Stimulated activated CD8-positive, alpha-beta memory T cell treated with anti-CD3 and anti-CD28 coated beads, Interleukin-12 subunit alpha, Interleukin-12 subunit beta, amount 100 ng/mL, for 24 hours (primary cell): ENCODE measurements at regions not wholly inside any gene's neighbourhood (a gene's known extent, or its start where the extent isn't known, plus 50 kb on each side); places are given as distances from the start of the nearest gene placed in this dataset.
"Not testable (repeated sequence)": the region's sequence is repeated elsewhere in the genome, so short reads cannot be mapped to it uniquely, and the experiment has no call there.

Experiments used
- DNase-seq: peaks from one replicate; pipeline ENCODE4 v3.0.0-alpha.2; 2020; ENCODE audit errors: extremely low read depth

- DNase-seq, result no peak
These were observed 655.2 kb upstream of the NRG3 start for GRCh38 chr10:81219758-81220157.

DNA sequence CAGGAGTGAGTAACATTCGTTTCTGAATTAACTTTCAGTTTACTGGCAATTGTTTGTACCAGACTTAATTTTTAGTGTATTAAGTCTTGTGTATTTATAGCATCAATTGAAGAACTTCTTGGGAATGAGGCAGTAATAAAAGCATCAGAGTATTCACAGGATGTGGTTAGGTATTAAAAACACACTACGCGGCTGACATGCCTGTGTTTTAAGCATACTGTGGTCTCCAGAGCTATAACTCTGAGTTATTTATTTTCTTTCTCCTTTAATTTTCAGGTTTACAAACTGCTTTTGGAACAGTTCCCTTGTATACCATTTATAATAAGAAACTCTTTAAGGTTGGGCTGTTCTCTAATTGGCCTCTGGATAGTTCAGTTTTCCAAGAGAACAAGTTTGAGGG is 626.1 kb upstream of the NRG3 start:
- no peak for DNase-seq

- DNase-seq, result no peak
These were observed 623.4 kb upstream of the NRG3 start for GRCh38 chr10:81251457-81252115.

DNA sequence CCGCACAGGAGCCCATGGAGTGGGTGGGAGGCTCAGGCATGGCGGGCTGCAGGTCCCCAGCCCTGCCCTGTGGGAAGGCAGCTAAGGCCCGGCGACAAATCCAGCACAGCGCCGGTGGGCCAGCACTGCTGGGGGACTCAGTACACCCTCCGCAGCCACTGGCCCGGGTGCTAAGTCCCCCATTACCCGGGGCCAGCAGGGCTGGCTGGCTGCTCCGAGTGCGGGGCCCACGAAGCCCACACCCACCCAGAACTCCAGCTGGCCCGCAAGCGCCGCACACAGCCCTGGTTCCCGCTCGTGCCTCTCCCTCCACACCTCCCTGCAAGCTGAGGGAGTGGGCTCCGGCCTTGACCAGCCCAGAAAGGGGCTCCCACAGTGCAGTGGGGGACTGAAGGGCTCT is 610.0 kb upstream of the NRG3 start:
- not testable (repeated sequence) for DNase-seq

DNA sequence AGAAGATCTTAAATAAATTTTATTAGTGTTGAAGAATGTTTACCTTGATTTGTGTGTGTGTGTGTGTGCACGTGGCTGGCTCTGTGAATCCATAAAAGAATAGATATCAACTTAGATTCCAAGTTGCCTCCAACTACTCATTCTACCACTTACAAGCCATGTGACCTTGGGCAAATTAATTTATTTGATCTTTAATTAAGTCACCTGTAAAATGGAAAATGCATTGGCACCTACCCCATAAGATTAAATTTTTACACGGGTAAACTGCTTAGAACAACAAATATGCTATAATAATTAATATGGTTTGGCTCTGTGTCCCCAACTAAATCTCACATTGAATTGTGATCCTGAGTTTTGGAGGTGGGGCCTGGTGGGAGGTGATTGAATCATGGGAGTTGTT is 604.9 kb upstream of the NRG3 start:
- no peak for DNase-seq

- no peak for DNase-seq
These were observed 594.2 kb upstream of the NRG3 start for GRCh38 chr10:81280497-81281479.

GRCh38 chr10:81288544-81288943 is 586.5 kb upstream of the NRG3 start:
- DNase-seq, result no peak

DNA sequence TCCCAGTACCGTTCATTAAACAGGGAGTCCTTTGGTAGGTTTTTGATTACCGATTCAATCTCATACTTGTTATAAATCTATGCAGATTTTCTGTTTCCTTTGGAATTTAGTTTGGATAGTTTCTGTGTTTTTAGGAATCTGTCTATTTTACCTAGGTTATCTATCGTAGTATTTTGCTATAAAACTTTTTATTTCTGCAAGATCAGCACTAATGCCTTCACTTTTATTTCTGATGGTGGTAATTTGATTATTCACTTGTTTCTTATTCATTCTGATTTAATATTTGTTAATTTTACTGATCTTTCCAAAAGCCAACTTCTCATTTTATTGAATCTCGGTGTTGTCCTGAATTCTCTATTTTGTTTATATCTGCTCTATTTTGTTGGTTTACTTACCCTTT is 577.7 kb upstream of the NRG3 start:
- no peak for DNase-seq

- no peak for DNase-seq
These were observed 571.3 kb upstream of the NRG3 start for GRCh38 chr10:81303656-81304055.

GRCh38 chr10:81306971-81307782 is 567.8 kb upstream of the NRG3 start:
- no peak for DNase-seq

DNA sequence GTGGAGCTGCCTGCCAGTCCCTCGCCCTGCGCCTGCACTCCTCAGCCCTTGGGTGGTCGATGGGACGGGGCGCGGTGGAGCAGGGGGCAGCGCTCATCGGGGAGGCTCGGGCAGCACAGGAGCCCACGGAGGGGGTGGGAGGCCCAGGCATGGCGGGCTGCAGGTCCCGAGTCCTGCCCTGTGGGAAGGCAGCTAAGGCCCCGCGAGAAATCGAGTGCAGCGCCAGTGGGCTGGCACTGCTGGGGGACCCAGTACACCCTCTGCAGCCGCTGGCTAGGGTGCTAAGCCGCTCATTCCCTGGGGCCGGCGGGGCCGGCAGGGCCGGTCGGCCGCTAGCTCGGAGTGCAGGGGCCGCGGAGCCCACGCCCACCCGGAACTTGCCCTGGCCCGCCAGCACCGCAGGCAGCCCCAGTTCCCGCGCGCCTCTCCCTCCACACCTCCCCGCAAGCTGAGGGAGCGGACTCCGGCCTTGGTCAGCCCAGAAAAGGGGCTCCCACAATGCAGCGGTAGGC is 565.9 kb upstream of the NRG3 start:
- DNase-seq, result no peak

GRCh38 chr10:81314471-81314870 is 560.5 kb upstream of the NRG3 start:
- no peak for DNase-seq

DNA sequence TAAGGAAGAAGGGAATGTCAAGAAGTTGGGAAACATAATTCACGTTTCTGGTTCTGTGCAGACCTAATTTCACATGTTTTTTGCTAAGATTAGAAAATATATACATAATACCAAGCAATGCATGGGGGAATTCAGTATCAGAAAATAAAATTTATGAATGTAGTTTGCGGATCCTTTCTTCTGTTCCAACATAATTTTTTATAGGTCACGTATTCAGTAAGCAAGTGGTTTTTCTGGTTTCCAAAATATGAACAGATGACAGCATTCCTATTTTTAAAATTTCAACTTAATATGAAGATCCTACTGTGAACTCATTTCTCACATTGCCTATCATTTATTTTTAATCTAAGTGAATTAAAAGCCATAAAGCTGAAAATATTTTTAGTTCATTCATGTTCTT is 560.0 kb upstream of the NRG3 start:
- no peak for DNase-seq

DNA sequence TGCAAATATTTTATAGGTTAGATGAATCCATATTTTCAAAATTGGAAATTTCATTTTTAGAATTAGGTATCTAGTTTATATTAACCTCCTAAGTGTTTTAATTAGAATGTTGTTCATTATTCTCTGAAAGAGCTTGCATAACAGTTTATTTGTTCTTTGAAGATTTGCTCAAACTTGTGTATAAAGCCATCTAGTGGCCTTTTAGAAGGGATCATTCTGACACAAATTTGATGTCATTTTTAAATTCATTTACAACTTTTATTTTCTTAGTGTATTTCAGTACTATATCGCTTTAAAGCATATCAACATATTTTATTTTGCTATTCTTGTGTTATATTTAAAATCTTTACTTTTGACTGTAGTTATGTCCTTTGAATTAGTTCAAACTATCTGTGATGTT is 527.0 kb upstream of the NRG3 start:
- DNase-seq, result no peak

- DNase-seq, result no peak
These were observed 507.9 kb upstream of the NRG3 start for GRCh38 chr10:81367132-81367531.

- DNase-seq, result no peak
These were observed 488.2 kb upstream of the NRG3 start for GRCh38 chr10:81386817-81387216.

- no peak for DNase-seq
These were observed 471.5 kb upstream of the NRG3 start for GRCh38 chr10:81403451-81403850.

- DNase-seq, result no peak
These were observed 469.6 kb upstream of the NRG3 start for GRCh38 chr10:81405399-81405798.

DNA sequence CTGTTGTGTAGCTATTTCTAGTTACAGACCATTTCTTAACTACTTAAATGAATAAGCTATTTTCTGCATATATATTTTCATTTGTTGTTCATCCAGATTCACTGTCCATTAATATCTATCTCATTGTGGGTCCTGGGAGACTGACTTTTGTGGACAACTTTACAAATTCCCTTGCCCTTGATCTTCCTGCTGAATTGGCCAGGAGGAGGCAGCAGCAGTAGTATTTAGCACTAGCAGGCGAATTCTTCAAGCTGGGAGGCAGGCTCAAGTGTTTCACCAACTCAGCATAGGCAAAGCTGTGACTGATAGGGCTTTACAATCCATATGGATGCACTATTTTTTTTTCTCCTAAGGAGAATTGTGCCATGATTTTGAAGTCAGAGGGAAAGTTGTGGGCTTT is 461.0 kb upstream of the NRG3 start:
- no peak for DNase-seq

GRCh38 chr10:81426722-81427121 is 448.3 kb upstream of the NRG3 start:
- DNase-seq, result no peak

- no peak for DNase-seq
These were observed 446.4 kb upstream of the NRG3 start for GRCh38 chr10:81428456-81429134.

DNA sequence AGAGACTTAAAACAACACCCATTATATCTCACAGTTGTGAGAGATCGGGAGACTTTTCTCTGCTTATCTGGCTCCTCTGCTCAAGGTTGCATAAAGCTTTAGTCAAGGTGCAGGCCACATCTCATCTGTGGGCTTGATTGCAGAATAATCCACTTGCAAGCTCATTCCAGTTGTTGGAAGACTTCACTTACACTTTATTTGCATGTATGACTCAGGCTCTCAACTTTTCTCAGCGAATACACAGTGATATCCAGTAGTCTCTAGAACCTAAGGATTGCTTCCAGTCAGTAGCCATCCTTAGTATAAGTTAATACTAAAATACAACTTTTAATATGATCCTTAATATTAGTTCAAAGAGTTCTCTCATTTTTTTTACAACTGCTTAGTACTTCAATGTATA is 435.5 kb upstream of the NRG3 start:
- DNase-seq, result no peak
